HG02763 (cell line): ENCODE measurements at regions not wholly inside any gene's neighbourhood (a gene's known extent, or its start where the extent isn't known, plus 50 kb on each side); places are given as distances from the start of the nearest gene placed in this dataset.

Experiments used
- ATAC-seq: cut with Tn5 transposase; IDR thresholded peaks from one replicate; pipeline ENCODE4 v1.9.1; 2021; ENCODE audit warnings: mild to moderate bottlenecking, moderate library complexity; ENCODE audit not compliant: unreplicated experiment

GRCh38 chr15:35596285-35596684 lies 50.3 kb upstream of the DPH6 start:
- ATAC-seq: no peak

- ATAC-seq: peak; percentile 30
These were observed 56.9 kb upstream of the DPH6 start for GRCh38 chr15:35602836-35603235.

- peak; percentile 57 for ATAC-seq
These were observed 57.3 kb upstream of the DPH6 start for GRCh38 chr15:35603301-35603700.

- ATAC-seq: peak; percentile 16
These were observed 57.9 kb upstream of the DPH6 start for GRCh38 chr15:35603856-35604255.

- no peak for ATAC-seq
These were observed 59.9 kb upstream of the DPH6 start for GRCh38 chr15:35605764-35606449.

GRCh38 chr15:35606450-35606779 lies 60.5 kb upstream of the DPH6 start:
- no peak for ATAC-seq

GRCh38 chr15:35616498-35617271 lies 70.7 kb upstream of the DPH6 start:
- no peak for ATAC-seq

GRCh38 chr15:35618260-35619188 lies 72.6 kb upstream of the DPH6 start:
- ATAC-seq: no peak

- no peak for ATAC-seq
These were observed 76.8 kb upstream of the DPH6 start for GRCh38 chr15:35622641-35623340.

- ATAC-seq: no peak
These were observed 78.9 kb upstream of the DPH6 start for GRCh38 chr15:35624881-35625280.

- no peak for ATAC-seq
These were observed 80.8 kb upstream of the DPH6 start for GRCh38 chr15:35626571-35627318.

- no peak for ATAC-seq
These were observed 81.7 kb upstream of the DPH6 start for GRCh38 chr15:35627696-35628095.

- no peak for ATAC-seq
These were observed 83.8 kb upstream of the DPH6 start for GRCh38 chr15:35629766-35630165.

- ATAC-seq: no peak
These were observed 84.6 kb upstream of the DPH6 start for GRCh38 chr15:35630532-35630931.

- no peak for ATAC-seq
These were observed 85.0 kb upstream of the DPH6 start for GRCh38 chr15:35630985-35631384.

GRCh38 chr15:35633677-35634076 lies 87.7 kb upstream of the DPH6 start:
- no peak for ATAC-seq

GRCh38 chr15:35646790-35647189 lies 100.8 kb upstream of the DPH6 start:
- no peak for ATAC-seq

- no peak for ATAC-seq
These were observed 101.3 kb upstream of the DPH6 start for GRCh38 chr15:35647303-35647702.

- ATAC-seq: no peak
These were observed 103.0 kb upstream of the DPH6 start for GRCh38 chr15:35648941-35649340.

- no peak for ATAC-seq
These were observed 103.6 kb upstream of the DPH6 start for GRCh38 chr15:35649575-35649974.
